GM18951 (cell line): ENCODE measurements at regions not wholly inside any gene's neighbourhood (a gene's known extent, or its start where the extent isn't known, plus 50 kb on each side); places are given as distances from the start of the nearest gene placed in this dataset.

ENCODE experiments used
- POLR2A ChIP-seq: IDR thresholded peaks from 4 replicates; pipeline ENCODE4 v1.6.1; 2011; ENCODE audit warnings: mild to moderate bottlenecking; ENCODE audit not compliant: insufficient read length, insufficient read depth; ENCODE audit errors: extremely low read depth
- in situ Hi-C: fragments of 300-500 bp; cut with MboI; formaldehyde crosslinking; loops from one replicate; pipeline ENCODE4 v1.12.0; 2022; ENCODE audit warnings: low sequenced_read_pairs, mixed read lengths, inconsistent platforms; ENCODE audit not compliant: unreplicated experiment

- no peak for TF ChIP-seq POLR2A
- in situ Hi-C loops = no loop called here
These were observed 144.8 kb downstream of the BCOR start for GRCh38 chrX:39952989-39953388.

GRCh38 chrX:39953879-39954278, 143.9 kb downstream of the BCOR start:
- in situ Hi-C loops = no loop called here
- no peak for TF ChIP-seq POLR2A

GRCh38 chrX:39954851-39955250, 142.9 kb downstream of the BCOR start:
- no peak for TF ChIP-seq POLR2A
- in situ Hi-C loops = no loop called here

GRCh38 chrX:39955625-39956024, 142.1 kb downstream of the BCOR start:
- in situ Hi-C loops = no loop called here
- TF ChIP-seq POLR2A = no peak

- no peak for TF ChIP-seq POLR2A
- in situ Hi-C loops = no loop called here
These were observed 140.9 kb downstream of the BCOR start for GRCh38 chrX:39956803-39957394.

- no peak for TF ChIP-seq POLR2A
- in situ Hi-C loops = no loop called here
These were observed 139.8 kb downstream of the BCOR start for GRCh38 chrX:39957816-39958566.

- TF ChIP-seq POLR2A = no peak
- in situ Hi-C loops = no loop called here
These were observed 138.9 kb downstream of the BCOR start for GRCh38 chrX:39958850-39959249.

GRCh38 chrX:39960219-39960618, 137.5 kb downstream of the BCOR start:
- TF ChIP-seq POLR2A = no peak

GRCh38 chrX:39961441-39961840, 136.3 kb downstream of the BCOR start:
- in situ Hi-C loops = no loop called here
- TF ChIP-seq POLR2A = no peak

More at GRCh38 chrX:39960219-39960618, 137.5 kb downstream of the BCOR start:
- in situ Hi-C loops = no loop called here

GRCh38 chrX:39965051-39965573, 132.6 kb downstream of the BCOR start:
- no peak for TF ChIP-seq POLR2A
- in situ Hi-C loops = no loop called here

- in situ Hi-C loops = no loop called here
- TF ChIP-seq POLR2A = no peak
These were observed 131.6 kb downstream of the BCOR start for GRCh38 chrX:39966176-39966575.

- TF ChIP-seq POLR2A = no peak
- in situ Hi-C loops = no loop called here
These were observed 130.4 kb downstream of the BCOR start for GRCh38 chrX:39967348-39967747.

- no peak for TF ChIP-seq POLR2A
- in situ Hi-C loops = no loop called here
These were observed 128.5 kb downstream of the BCOR start for GRCh38 chrX:39969099-39969818.
